ENCODE measurements at regions not wholly inside any gene's neighbourhood (a gene's known extent, or its start where the extent isn't known, plus 50 kb on each side); places are given as distances from the start of the nearest gene placed in this dataset.
A peak's percentile ranks its signal among the peaks of the same experiment; 100 is the strongest.

DNA sequence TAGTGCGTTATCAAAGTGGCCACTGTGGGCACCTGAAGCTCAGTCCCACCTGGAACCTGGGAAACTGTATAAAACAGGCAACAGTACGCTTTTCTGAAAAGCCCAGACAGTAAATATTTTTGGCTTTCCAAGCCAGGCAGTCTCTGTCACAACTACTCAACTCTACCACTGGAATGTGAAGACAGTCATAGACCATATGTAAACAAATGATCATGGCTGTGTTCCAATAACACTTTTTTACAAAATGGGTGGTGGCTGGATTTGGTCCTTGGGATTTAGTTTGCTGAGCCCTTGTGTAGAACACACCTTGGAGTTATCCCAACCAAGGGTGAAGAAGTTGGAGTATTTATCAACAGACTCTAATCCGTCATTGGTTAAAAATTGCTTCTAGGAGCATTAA, 259.9 kb downstream of the SKIDA1 start:
- Histone ChIP-seq H3K27me3 (replicated peaks in 1 of 7) (no peaks in the 10 kb centered on the region), H3K27ac (no peak overlapping the region), H3K4me3 (no peak overlapping the region), H3K9me3 (peaks cover 0 to 1% (median 0%) of the 10 kb centered on the region in 8 donors), H3K4me1 (no peaks in the 10 kb centered on the region), H3K36me3 (no peaks in the 10 kb centered on the region)
- DNase-seq = no peak
- intact Hi-C loops (cut with DNase I; ENCODE audit: low total_unique reads) = no loop called here
- 66 to 74% (median 71%) methylated on average over 3 of the region's 3 CpGs for WGBS, 5 donors
- TF ChIP-seq POLR2A (IDR thresholded peaks at IDR 0.05) = no peak
- no peak for TF ChIP-seq CTCF (IDR thresholded peaks at IDR 0.05 in 8 of 11, conservative IDR thresholded peaks at IDR 0.05 in 3 of 11)
- no peak for TF ChIP-seq POLR2AphosphoS5 (IDR thresholded peaks at IDR 0.05)

GRCh38 chr10:21264271-21264670, 261.2 kb downstream of the SKIDA1 start:
- H3K4me1 ChIP-seq = no peaks in the 10 kb centered on the region
- DNase-seq = peak; percentile 67
- TF ChIP-seq POLR2AphosphoS5 (IDR thresholded peaks at IDR 0.05) (no peak), POLR2A (IDR thresholded peaks at IDR 0.05) (no peak), CTCF (IDR thresholded peaks at IDR 0.05 in 8 of 11, conservative IDR thresholded peaks at IDR 0.05 in 3 of 11) (no peak)
- intact Hi-C loops (cut with DNase I; ENCODE audit: low total_unique reads) = no loop called here
- H3K9me3 ChIP-seq = no peaks in the 10 kb centered on the region
- WGBS, 5 donors = 74 to 93% (median 83%) methylated on average over 2 of the region's 2 CpGs
- H3K27ac ChIP-seq = no peak overlapping the region
- no peaks in the 10 kb centered on the region for H3K27me3 ChIP-seq (replicated peaks in 1 of 7)
- no peaks in the 10 kb centered on the region for H3K36me3 ChIP-seq
- no peak overlapping the region for H3K4me3 ChIP-seq

GRCh38 chr10:21263839-21264238, 261.6 kb downstream of the SKIDA1 start:
- Histone ChIP-seq H3K4me1 (no peaks in the 10 kb centered on the region), H3K36me3 (no peaks in the 10 kb centered on the region), H3K4me3 (no peak overlapping the region), H3K27ac (no peak overlapping the region), H3K27me3 (replicated peaks in 1 of 7) (no peaks in the 10 kb centered on the region), H3K9me3 (no peaks in the 10 kb centered on the region)
- no peak for DNase-seq
- whole genome bisulfite sequencing, 5 donors = 85 to 96% (median 91%) methylated on average over 3 of the region's 3 CpGs
- no peak for TF ChIP-seq CTCF (IDR thresholded peaks at IDR 0.05 in 8 of 11, conservative IDR thresholded peaks at IDR 0.05 in 3 of 11)
- no peak for TF ChIP-seq POLR2A (IDR thresholded peaks at IDR 0.05)
- intact Hi-C loops (cut with DNase I; ENCODE audit: low total_unique reads) = no loop called here

GRCh38 chr10:21263263-21263803, 262.1 kb downstream of the SKIDA1 start:
- H3K27ac ChIP-seq = no peak overlapping the region
- TF ChIP-seq POLR2A (IDR thresholded peaks at IDR 0.05) (no peak), POLR2AphosphoS5 (IDR thresholded peaks at IDR 0.05) (no peak), CTCF (IDR thresholded peaks at IDR 0.05 in 8 of 11, conservative IDR thresholded peaks at IDR 0.05 in 3 of 11) (no peak)
- WGBS, 5 donors = 86 to 92% (median 88%) methylated on average over 12 of the region's 12 CpGs
- peak; percentile 24 for DNase-seq
- intact Hi-C loops (cut with DNase I; ENCODE audit: low total_unique reads) = no loop called here
- H3K36me3 ChIP-seq = no peaks in the 10 kb centered on the region
- H3K9me3 ChIP-seq = no peaks in the 10 kb centered on the region
- no peaks in the 10 kb centered on the region for H3K27me3 ChIP-seq (replicated peaks in 1 of 7)
- no peak overlapping the region for H3K4me3 ChIP-seq
- H3K4me1 ChIP-seq = no peaks in the 10 kb centered on the region
